ENCODE measurements at regions not wholly inside any gene's neighbourhood (a gene's known extent, or its start where the extent isn't known, plus 50 kb on each side); places are given as distances from the start of the nearest gene placed in this dataset.

- H3K27ac ChIP-seq, result peak overlapping the region; percentile 75
- ChIA-PET POLR2A (ENCODE audit: low non-redundant PET) (no interaction called here), CTCF (interaction anchor here (1.2 kb wide), 1 partner anchor 946 kb away, joined by 3 read pairs; no protein-coding TSS in a partner anchor)
- DNase-seq (ENCODE audit: low spot score), result peak; percentile 89
- no peak for TF ChIP-seq CTCF (conservative IDR thresholded peaks at IDR 0.05; ENCODE audit: low read depth)
These were observed 84.4 kb upstream of the RGMA start for GRCh38 chr15:93173369-93173768.

GRCh38 chr15:93171476-93171875 is 82.5 kb upstream of the RGMA start:
- CTCF ChIA-PET, result no interaction called here
- no peak for TF ChIP-seq CTCF (conservative IDR thresholded peaks at IDR 0.05; ENCODE audit: low read depth)
- DNase-seq (ENCODE audit: low spot score), result no peak
- POLR2A ChIA-PET (ENCODE audit: low non-redundant PET), result no interaction called here
- no peak overlapping the region for H3K27ac ChIP-seq

GRCh38 chr15:93170329-93170728 is 81.3 kb upstream of the RGMA start:
- POLR2A ChIA-PET (ENCODE audit: low non-redundant PET), result no interaction called here
- CTCF ChIA-PET, result no interaction called here

GRCh38 chr15:93168910-93169309 is 79.9 kb upstream of the RGMA start:
- H3K27ac ChIP-seq, result no peak overlapping the region
- no peak for TF ChIP-seq CTCF (conservative IDR thresholded peaks at IDR 0.05; ENCODE audit: low read depth)
- POLR2A ChIA-PET (ENCODE audit: low non-redundant PET), result no interaction called here
- CTCF ChIA-PET, result no interaction called here
- DNase-seq (ENCODE audit: low spot score), result no peak

More at GRCh38 chr15:93170329-93170728, 81.3 kb upstream of the RGMA start:
- H3K27ac ChIP-seq, result no peak overlapping the region
- DNase-seq (ENCODE audit: low spot score), result no peak
- TF ChIP-seq CTCF (conservative IDR thresholded peaks at IDR 0.05; ENCODE audit: low read depth), result no peak

GRCh38 chr15:93167291-93167690 is 78.3 kb upstream of the RGMA start:
- POLR2A ChIA-PET (ENCODE audit: low non-redundant PET), result no interaction called here
- no peak for TF ChIP-seq CTCF (conservative IDR thresholded peaks at IDR 0.05; ENCODE audit: low read depth)
- H3K27ac ChIP-seq, result no peak overlapping the region
- CTCF ChIA-PET, result interaction anchor here (0.6 kb wide), 1 partner anchor 14 kb away, joined by 3 read pairs; no protein-coding TSS in a partner anchor
- no peak for DNase-seq (ENCODE audit: low spot score)

- POLR2A ChIA-PET (ENCODE audit: low non-redundant PET), result no interaction called here
These were observed 77.7 kb upstream of the RGMA start for GRCh38 chr15:93166675-93167074.

More at GRCh38 chr15:93166675-93167074, 77.7 kb upstream of the RGMA start:
- CTCF ChIA-PET, result interaction anchor here (0.6 kb wide), 1 partner anchor 14 kb away, joined by 3 read pairs; no protein-coding TSS in a partner anchor
- no peak for TF ChIP-seq CTCF (conservative IDR thresholded peaks at IDR 0.05; ENCODE audit: low read depth)
- no peak overlapping the region for H3K27ac ChIP-seq
- no peak for DNase-seq (ENCODE audit: low spot score)

Measured in RWPE1 (cell line).